GM19397 (cell line): ENCODE measurements at regions not wholly inside any gene's neighbourhood (a gene's known extent, or its start where the extent isn't known, plus 50 kb on each side); places are given as distances from the start of the nearest gene placed in this dataset.
"Not testable (repeated sequence)": the region's sequence is repeated elsewhere in the genome, so short reads cannot be mapped to it uniquely, and the experiment has no call there.

ENCODE experiments used
- ATAC-seq: cut with Tn5 transposase; IDR thresholded peaks from one replicate; pipeline ENCODE4 v1.9.1; 2021; ENCODE audit warnings: mild to moderate bottlenecking, moderate library complexity; ENCODE audit not compliant: unreplicated experiment

GRCh38 chr3:86378829-86379228 is 612.1 kb downstream of the VGLL3 start:
- ATAC-seq: no peak

- ATAC-seq: not testable (repeated sequence)
Measured at GRCh38 chr3:86335566-86335965, 655.4 kb downstream of the VGLL3 start.

- no peak for ATAC-seq
Measured at GRCh38 chr3:86333636-86334035, 657.3 kb downstream of the VGLL3 start.

GRCh38 chr3:86303935-86304334 is 687.0 kb downstream of the VGLL3 start:
- ATAC-seq: no peak

DNA sequence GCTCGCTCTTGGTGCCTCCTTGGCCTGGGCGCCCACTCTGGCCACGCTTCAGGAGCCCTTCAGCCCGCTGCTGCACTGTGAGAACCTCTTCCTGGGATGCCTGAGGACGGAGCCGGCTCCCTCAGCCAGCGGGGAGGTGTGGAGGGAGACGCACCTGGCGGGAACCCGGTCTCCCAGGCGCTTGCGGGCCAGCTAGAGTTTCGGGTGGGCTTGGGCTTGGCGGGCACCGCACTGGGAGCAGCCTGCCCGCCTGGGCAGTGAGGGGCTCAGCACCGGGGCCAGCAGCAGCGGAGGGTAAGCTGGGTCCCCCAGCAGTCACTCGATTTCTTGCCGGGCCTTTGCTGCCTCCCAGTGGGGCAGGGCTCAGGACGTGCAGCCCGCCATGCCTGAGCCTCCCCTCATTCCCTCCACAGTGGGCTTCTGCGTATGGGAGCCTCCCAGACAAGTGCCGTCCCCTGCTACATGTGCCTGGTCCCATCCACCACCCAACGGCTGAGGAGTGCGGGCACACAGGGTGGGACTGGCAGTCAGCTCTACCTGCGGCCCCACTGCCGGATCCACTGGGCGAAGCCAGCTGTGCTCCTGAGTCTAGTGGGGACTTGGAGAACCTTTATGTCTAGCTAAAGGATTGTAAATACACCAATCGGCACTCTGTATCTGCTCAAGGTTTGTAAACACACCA is 708.7 kb downstream of the VGLL3 start:
- no peak for ATAC-seq

DNA sequence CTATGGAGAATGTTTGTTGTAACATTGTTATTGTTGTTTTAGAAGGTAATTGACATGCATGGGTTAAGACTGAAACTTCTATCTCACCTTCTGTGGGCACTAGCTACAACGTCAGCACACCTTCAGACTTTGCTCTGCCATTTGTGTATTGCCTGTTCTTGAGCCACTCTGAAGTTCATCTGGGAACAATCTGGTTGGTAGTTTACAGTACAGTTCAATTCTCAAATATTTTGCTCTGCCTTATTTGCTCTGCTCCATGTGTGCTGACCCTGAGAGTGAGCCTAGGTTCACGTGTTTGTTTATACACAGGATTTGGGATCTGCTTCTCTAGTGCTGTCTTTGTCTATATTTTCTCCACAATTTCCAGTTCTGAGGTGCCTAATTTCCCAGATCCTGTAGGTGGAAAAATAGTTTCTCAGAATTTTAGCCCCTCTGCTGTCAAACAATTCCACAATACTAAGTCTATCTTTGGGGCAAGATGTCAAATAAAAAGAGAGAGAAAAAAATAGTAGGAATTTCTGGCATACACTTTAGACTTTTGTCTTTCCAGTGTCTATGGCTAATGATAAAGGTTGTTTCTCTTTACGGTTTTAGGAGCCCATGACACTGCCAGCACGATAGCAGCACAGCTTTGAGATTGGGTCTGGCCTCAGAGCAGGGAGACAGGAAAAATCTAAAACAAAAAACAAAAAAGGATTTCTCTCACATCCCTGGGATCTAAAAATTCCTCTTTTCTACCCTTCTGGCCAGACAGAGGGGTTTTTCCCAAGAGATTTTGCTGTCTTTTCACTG is 721.4 kb downstream of the VGLL3 start:
- ATAC-seq: no peak

DNA sequence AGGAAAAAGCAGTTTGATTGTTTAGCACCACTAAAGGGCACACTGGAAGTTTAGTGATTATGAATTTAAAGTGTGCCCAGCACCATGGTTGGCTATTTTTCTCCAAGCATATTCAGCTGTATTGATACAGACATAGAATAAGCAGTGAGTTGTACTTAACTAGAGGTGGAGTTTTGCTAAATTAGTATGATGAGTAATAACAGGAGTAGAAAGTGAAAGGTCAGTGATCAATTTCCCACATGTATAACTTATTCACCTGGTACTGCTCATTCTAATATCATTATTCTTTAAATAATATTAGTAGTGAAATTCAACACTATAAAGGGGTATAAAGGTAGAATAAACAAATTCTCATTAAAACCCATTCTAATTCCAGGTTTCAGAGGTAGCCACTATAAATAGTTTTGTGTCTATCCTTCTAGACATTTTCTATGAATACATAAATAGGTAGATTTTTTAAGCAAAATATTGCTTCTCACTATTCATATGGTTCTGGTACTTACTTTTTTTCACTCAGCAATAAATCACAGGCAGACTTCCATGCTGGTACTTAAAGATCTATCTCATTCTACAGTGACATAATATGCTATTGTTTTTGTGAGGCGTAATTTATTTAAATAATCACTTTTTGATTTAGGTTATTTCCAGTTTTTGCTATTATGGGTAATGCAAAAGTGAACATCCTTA is 732.9 kb downstream of the VGLL3 start:
- peak; percentile 68 for ATAC-seq

GRCh38 chr3:86254480-86254879 is 736.5 kb downstream of the VGLL3 start:
- no peak for ATAC-seq

GRCh38 chr3:86251781-86252180 is 739.2 kb downstream of the VGLL3 start:
- ATAC-seq: no peak

GRCh38 chr3:86249833-86250232 is 741.1 kb downstream of the VGLL3 start:
- no peak for ATAC-seq

DNA sequence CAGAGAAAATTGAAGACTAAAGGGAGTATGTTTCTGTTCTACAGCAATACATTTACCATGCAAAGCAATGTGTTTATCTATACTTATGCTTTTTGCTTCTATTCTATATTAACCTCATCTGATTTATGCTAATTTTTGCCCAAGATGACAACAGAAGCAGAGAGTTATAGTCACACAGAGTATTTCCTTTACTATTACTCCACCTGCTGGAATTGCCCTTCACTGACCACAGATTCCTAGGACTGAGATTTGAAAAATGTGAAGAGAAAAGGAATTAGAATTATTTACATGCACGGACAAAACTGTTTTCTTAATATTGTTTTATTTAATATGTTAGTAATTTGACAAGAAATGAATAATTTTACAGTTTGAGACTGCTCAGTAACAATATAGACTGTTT is 745.6 kb downstream of the VGLL3 start:
- ATAC-seq: no peak

DNA sequence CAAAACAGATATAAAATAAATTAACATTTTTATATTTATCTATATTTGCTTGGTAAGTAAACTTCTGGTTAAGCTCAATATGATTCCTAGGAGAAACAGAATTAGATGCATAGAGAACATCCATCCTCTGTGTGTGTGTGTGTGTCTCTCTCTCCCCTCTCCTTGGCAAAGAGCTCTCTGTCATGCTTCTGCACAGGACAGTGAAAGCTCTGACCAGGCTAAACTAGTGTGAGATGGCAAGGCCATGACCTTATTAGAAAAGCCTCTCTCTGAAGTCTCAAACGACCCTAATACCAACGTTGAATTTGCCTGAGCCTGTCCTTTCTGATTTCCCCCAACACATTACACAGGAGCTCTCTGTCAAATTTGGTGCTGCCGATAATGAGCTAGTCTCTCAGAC is 746.0 kb downstream of the VGLL3 start:
- ATAC-seq: no peak

GRCh38 chr3:86239946-86240345 is 751.0 kb downstream of the VGLL3 start:
- no peak for ATAC-seq

DNA sequence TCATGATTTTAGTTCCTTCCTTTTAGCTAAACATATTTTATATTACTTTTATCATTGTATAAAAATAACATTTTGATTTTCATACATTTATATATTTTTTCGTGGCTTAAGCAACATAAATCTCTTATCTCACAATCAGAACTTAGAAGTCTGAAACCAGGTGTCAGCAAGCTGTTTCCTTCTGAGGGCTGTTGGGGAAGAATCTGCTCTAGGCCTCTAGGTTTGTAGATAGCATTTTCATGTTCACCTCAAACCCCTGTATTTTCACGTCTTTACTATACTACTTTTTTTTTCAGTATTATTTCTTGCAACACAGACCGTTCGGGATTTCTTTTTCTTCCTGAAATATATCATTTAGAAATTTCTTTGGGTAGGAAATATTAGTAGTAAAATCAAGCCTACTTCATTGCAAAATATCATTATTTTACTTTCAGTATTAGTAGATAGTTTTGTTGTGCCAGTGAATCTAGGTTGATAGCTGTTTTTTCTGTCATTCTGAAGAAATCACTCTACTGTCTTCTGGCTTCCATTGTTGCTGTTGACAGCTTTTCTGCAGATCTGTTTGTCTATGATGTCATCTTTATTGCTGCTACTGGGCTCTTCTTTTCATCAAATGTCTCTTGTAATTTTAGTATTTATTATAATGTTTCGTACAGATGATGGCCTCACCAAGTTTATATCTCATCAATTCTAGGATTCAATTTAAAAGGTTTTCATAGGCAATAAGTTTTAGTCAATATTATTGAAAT is 756.3 kb downstream of the VGLL3 start:
- no peak for ATAC-seq

- ATAC-seq: no peak
Measured at GRCh38 chr3:86230762-86231161, 760.2 kb downstream of the VGLL3 start.

- ATAC-seq: no peak
Measured at GRCh38 chr3:86229775-86230094, 761.2 kb downstream of the VGLL3 start.

GRCh38 chr3:86229086-86229774 is 761.7 kb downstream of the VGLL3 start:
- ATAC-seq: no peak

GRCh38 chr3:86228101-86228500 is 762.8 kb downstream of the VGLL3 start:
- ATAC-seq: no peak

DNA sequence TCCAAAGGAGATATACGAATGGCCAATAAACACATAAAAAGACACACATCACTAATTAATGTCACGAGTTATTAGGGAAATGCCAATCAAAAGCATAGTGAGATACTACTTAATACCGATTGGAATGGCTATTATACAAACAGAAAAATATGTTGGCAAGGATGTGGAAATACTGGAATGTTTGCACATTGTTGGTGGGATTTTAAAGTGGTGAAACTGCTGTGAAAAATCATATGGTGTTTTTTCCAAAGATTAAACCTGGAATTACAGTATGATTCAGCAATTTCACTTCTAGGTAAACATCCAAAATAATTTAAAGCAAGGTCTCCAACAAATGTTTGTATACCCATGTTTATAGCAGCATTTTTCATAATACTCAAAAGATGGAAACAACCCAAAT is 765.5 kb downstream of the VGLL3 start:
- ATAC-seq: no peak

- ATAC-seq: no peak
Measured at GRCh38 chr3:86221601-86222000, 769.3 kb downstream of the VGLL3 start.

- no peak for ATAC-seq
Measured at GRCh38 chr3:86208772-86209171, 782.2 kb downstream of the VGLL3 start.
